Breast epithelium (tissue), 4 donors: ENCODE measurements at regions not wholly inside any gene's neighbourhood (a gene's known extent, or its start where the extent isn't known, plus 50 kb on each side); places are given as distances from the start of the nearest gene placed in this dataset.

ENCODE experiments used
- DNase-seq, 2 donors: peaks; one replicate each; pipeline ENCODE4 v3.0.0-alpha.2; 2019; ENCODE audit warnings: low spot score in 2 of 2
- H3K27ac ChIP-seq, 2 donors: fragments of 200-600 bp; sonication (generic) in 1 of 2; one replicate each; pipeline ENCODE4 v1.5.1; 2016 to 2019; ENCODE audit warnings: mild to moderate bottlenecking in 1 of 2
- H3K27me3 ChIP-seq, 2 donors: fragments of 200-600 bp; sonication (generic) in 1 of 2; one replicate each; pipeline versions ENCODE4 v1.5.1 to v1.6.0; 2017 to 2019; ENCODE audit warnings: control low read depth in 1 of 2, mild to moderate bottlenecking in 1 of 2
- H3K36me3 ChIP-seq: fragments of 200-600 bp; one replicate; pipeline ENCODE4 v1.5.1; 2019
- H3K4me1 ChIP-seq, 2 donors: fragments of 200-600 bp; sonication (generic); one replicate each; pipeline ENCODE4 v1.5.1; 2016 to 2019; ENCODE audit warnings: control low read depth in 1 of 2
- H3K4me3 ChIP-seq, 3 donors: fragments of 200-600 bp; sonication (generic); 1 replicate in 2 of 3; 2 replicates in 1 of 3; pipeline ENCODE4 v1.5.1; 2016 to 2019; ENCODE audit warnings: mild to moderate bottlenecking in 3 of 3, moderate library complexity in 2 of 3
- H3K9me3 ChIP-seq, 2 donors: fragments of 200-600 bp; sonication (generic) in 1 of 2; one replicate each; pipeline ENCODE4 v1.5.1; 2016 to 2019; ENCODE audit warnings: control low read depth in 1 of 2
- CTCF ChIP-seq, 3 donors: fragments of 450-650 bp; IDR thresholded peaks; one replicate each; pipeline ENCODE4 v1.5.1; 2016 to 2017; ENCODE audit warnings: antibody characterized with exemption in 3 of 3, mild to moderate bottlenecking in 3 of 3, moderate library complexity in 3 of 3
- POLR2A ChIP-seq: fragments of 450-650 bp; IDR thresholded peaks from one replicate; pipeline ENCODE4 v1.6.1; 2016; ENCODE audit warnings: antibody characterized with exemption, mild to moderate bottlenecking, moderate library complexity
- POLR2AphosphoS5 ChIP-seq, 3 donors: sonication (generic); formaldehyde crosslinking; IDR thresholded peaks; one replicate each; pipeline ENCODE4 v1.6.1; 2017; ENCODE audit warnings: antibody characterized with exemption in 3 of 3
- intact Hi-C: fragments of 100-400 bp; cut with DNase I; formaldehyde crosslinking; loops from one replicate; pipeline ENCODE4 v1.15.1; 2023; ENCODE audit warnings: low total_unique reads

- TF ChIP-seq POLR2A (no peak), POLR2AphosphoS5 (IDR thresholded peaks at IDR 0.05) (no peak), CTCF (IDR thresholded peaks at IDR 0.05) (no peak)
These were observed 366.2 kb upstream of the TMEM229A start for GRCh38 chr7:124398937-124399552.

GRCh38 chr7:124397134-124397533 is 364.3 kb upstream of the TMEM229A start:
- Histone ChIP-seq H3K4me1 (no peaks in the 10 kb centered on the region), H3K27ac (no peak overlapping the region), H3K9me3 (no peaks in the 10 kb centered on the region), H3K4me3 (no peak overlapping the region), H3K27me3 (no peaks in the 10 kb centered on the region), H3K36me3 (no peaks in the 10 kb centered on the region)
- no peak for DNase-seq
- no peak for TF ChIP-seq POLR2AphosphoS5 (IDR thresholded peaks at IDR 0.05)
- intact Hi-C loops: no loop called here

More at GRCh38 chr7:124398937-124399552, 366.2 kb upstream of the TMEM229A start:
- H3K9me3 ChIP-seq: no peaks in the 10 kb centered on the region
- no peak overlapping the region for H3K27ac ChIP-seq
- no peak for DNase-seq
- H3K27me3 ChIP-seq: no peaks in the 10 kb centered on the region
- intact Hi-C loops: no loop called here
- H3K4me3 ChIP-seq: no peak overlapping the region
- H3K36me3 ChIP-seq: no peaks in the 10 kb centered on the region
- H3K4me1 ChIP-seq: no peaks in the 10 kb centered on the region

GRCh38 chr7:124390301-124390700 is 357.4 kb upstream of the TMEM229A start:
- no peaks in the 10 kb centered on the region for H3K27me3 ChIP-seq
- intact Hi-C loops: no loop called here
- no peak overlapping the region for H3K27ac ChIP-seq
- no peak overlapping the region for H3K4me3 ChIP-seq
- no peaks in the 10 kb centered on the region for H3K9me3 ChIP-seq
- DNase-seq: no peak
- H3K36me3 ChIP-seq: no peaks in the 10 kb centered on the region
- TF ChIP-seq POLR2AphosphoS5 (IDR thresholded peaks at IDR 0.05): no peak
- no peak for TF ChIP-seq POLR2A
- no peak for TF ChIP-seq CTCF (IDR thresholded peaks at IDR 0.05)
- no peaks in the 10 kb centered on the region for H3K4me1 ChIP-seq

GRCh38 chr7:124388751-124389150 is 355.9 kb upstream of the TMEM229A start:
- Histone ChIP-seq H3K9me3 (no peaks in the 10 kb centered on the region), H3K36me3 (no peaks in the 10 kb centered on the region), H3K27me3 (no peaks in the 10 kb centered on the region), H3K4me3 (no peak overlapping the region), H3K27ac (no peak overlapping the region), H3K4me1 (no peaks in the 10 kb centered on the region)
- DNase-seq: no peak
- TF ChIP-seq CTCF (IDR thresholded peaks at IDR 0.05) (no peak), POLR2AphosphoS5 (IDR thresholded peaks at IDR 0.05) (no peak), POLR2A (no peak)
- intact Hi-C loops: no loop called here

- TF ChIP-seq CTCF (IDR thresholded peaks at IDR 0.05) (no peak), POLR2A (no peak), POLR2AphosphoS5 (IDR thresholded peaks at IDR 0.05) (no peak)
- DNase-seq: no peak
- H3K27me3 ChIP-seq: no peaks in the 10 kb centered on the region
- no peaks in the 10 kb centered on the region for H3K36me3 ChIP-seq
- intact Hi-C loops: no loop called here
- no peak overlapping the region for H3K4me3 ChIP-seq
- H3K9me3 ChIP-seq: no peaks in the 10 kb centered on the region
- no peak overlapping the region for H3K27ac ChIP-seq
- H3K4me1 ChIP-seq: no peaks in the 10 kb centered on the region
These were observed 354.2 kb upstream of the TMEM229A start for GRCh38 chr7:124387056-124387455.

GRCh38 chr7:124379296-124379695 is 346.4 kb upstream of the TMEM229A start:
- Histone ChIP-seq H3K9me3 (no peaks in the 10 kb centered on the region), H3K36me3 (no peaks in the 10 kb centered on the region), H3K27me3 (no peaks in the 10 kb centered on the region), H3K27ac (no peak overlapping the region), H3K4me3 (no peak overlapping the region), H3K4me1 (no peaks in the 10 kb centered on the region)
- intact Hi-C loops: no loop called here
- TF ChIP-seq POLR2A (no peak), POLR2AphosphoS5 (IDR thresholded peaks at IDR 0.05) (no peak), CTCF (IDR thresholded peaks at IDR 0.05) (no peak)
- no peak for DNase-seq
